GM12864 (cell line): ENCODE measurements at regions not wholly inside any gene's neighbourhood (a gene's known extent, or its start where the extent isn't known, plus 50 kb on each side); places are given as distances from the start of the nearest gene placed in this dataset.

Experiments used
- DNase-seq: peaks from one replicate; pipeline ENCODE4 v3.0.0-alpha.2; 2011; ENCODE audit warnings: low read depth
- H3K4me3 ChIP-seq: 2 replicates; pipeline ENCODE4 v1.5.1; 2011; ENCODE audit warnings: mild to moderate bottlenecking, low read depth, low read length, control low read depth
- CTCF ChIP-seq: IDR thresholded peaks from 2 replicates; pipeline ENCODE4 v1.5.1; 2011; ENCODE audit warnings: low read depth, mild to moderate bottlenecking, moderate library complexity, low read length, control low read depth, inconsistent platforms; ENCODE audit errors: missing control alignments

DNA sequence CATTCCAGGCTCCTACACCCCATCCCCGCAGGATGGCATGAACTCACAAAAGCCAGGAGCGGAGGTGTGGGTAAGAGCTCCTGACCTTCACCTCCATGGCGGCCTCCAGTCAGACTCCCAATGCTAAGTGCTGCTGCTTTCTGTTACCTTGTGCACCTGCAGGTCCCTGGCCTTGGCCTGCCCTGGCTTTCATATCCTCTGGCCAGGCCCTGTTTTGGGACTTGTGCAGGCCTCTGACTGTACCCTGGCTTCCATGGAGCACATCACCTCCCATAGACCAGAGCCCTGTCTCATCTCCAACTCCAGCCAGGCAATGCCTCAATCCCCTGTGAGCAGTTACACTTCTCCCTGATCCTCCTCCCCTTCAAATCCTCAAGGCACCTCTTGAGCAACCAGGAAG is 124.5 kb downstream of the MED10 start:
- TF ChIP-seq CTCF = no peak
- H3K4me3 ChIP-seq = no peak overlapping the region
- DNase-seq = no peak

GRCh38 chr5:6253281-6253680 is 125.1 kb downstream of the MED10 start:
- TF ChIP-seq CTCF = no peak
- H3K4me3 ChIP-seq = no peak overlapping the region
- no peak for DNase-seq

- no peak overlapping the region for H3K4me3 ChIP-seq
- no peak for TF ChIP-seq CTCF
- no peak for DNase-seq
Measured at GRCh38 chr5:6252581-6252980, 125.8 kb downstream of the MED10 start.

DNA sequence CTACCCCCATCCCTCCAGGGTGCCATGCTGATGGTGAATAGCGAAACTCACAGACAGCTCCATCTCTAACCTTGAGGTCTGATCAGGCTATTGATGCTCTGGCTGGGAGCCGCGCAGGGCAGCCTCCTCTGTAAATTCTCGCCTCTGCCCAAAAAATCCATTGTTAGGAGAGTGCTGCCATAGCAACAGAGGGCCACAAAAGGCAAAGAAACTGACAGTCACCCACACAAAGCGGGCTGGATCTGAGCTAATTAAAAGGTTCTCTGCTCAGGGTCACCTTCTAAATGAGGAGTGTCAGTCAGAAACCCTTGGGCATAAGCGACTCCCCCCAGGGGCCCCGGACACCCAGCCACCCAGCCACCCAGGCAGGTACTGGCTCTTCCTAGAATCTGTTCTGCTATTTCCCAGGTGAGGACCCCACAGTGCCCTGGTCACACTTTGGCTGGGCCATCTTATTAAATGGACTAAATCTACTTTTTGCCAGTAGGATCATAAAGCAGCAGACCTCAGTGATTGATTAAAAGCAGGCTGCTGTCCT is 126.7 kb downstream of the MED10 start:
- no peak for TF ChIP-seq CTCF
- H3K4me3 ChIP-seq = no peak overlapping the region
- no peak for DNase-seq

- TF ChIP-seq CTCF = no peak
- DNase-seq = no peak
- H3K4me3 ChIP-seq = no peak overlapping the region
Measured at GRCh38 chr5:6250121-6250520, 128.2 kb downstream of the MED10 start.

GRCh38 chr5:6248132-6248531 is 130.2 kb downstream of the MED10 start:
- TF ChIP-seq CTCF = no peak
- no peak for DNase-seq

DNA sequence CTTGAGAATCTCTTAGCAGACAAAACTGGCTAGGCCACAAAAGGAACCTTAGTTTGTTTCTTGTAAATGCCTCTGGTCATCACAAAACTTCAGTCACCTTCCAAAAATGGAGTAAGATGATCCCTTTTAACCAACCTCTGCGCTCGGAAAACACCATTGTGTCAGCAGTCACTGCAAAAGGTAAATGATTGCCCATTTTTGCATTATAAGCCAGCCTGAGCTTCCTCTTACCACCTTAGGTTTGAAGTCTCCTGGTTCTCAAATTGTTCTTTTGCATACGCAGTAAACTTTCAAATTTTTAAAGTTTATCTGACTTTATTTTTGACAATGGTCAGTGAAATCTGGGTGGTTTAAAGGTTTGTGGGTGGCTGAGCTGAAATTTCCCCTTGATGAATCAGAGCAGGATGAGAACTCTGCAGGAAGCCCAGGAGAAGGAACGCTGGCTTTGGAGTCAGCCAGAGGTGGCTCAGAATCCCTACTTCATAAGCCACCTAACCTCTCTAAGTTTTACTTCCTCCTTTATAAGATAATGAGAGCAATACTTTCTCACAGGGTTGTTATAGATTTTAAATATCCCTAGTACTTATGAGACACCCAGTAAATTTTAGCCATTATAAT is 131.4 kb downstream of the MED10 start:
- no peak for TF ChIP-seq CTCF
- DNase-seq = no peak

More at GRCh38 chr5:6248132-6248531, 130.2 kb downstream of the MED10 start:
- H3K4me3 ChIP-seq = no peak overlapping the region

More for the DNA sequence above, 131.4 kb downstream of the MED10 start:
- no peak overlapping the region for H3K4me3 ChIP-seq
